ENCODE measurements at regions not wholly inside any gene's neighbourhood (a gene's known extent, or its start where the extent isn't known, plus 50 kb on each side); places are given as distances from the start of the nearest gene placed in this dataset.

DNA sequence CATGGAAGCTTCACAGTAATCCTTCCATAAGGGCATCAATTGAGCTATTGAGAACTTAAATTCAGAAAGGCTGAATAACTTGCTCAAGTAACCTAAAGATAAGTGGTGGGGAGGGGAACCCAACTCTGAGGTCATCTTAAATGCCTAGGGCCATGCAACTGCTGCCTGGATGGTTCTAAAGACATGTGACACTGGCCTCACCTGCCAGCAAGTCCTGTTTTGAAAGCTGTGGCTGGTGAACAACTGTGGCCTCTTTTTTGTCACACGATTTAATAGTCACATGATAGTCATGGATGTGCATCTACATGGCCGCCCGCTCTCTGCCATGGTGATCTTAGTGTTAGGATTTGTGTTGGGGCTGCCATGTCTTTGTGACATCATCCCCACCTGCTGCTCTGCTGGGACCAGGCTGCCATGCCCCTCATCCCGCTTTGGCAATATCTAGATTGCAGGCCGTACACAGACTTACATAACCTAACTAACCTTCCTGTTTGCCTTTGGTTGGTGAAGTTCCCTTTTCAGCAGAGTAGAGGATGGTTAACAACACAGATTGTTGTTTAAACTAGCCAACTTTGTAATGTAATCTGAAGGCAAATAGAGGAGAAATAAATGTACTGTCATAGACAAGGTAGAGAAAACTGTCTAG lies 177.9 kb upstream of the SH3BP4 start:
- no peaks in the 10 kb centered on the region for H3K27me3 ChIP-seq (replicated peaks in 1 of 2; ENCODE audit: control insufficient read depth in 2 of 2, insufficient read depth in 2 of 2, low read length in 1 of 2)
- H2AFZ ChIP-seq (ENCODE audit: control insufficient read depth, low read depth, low read length): no peak overlapping the region
- ATAC-seq (no peak), DNase-seq (ENCODE audit: low read depth, low spot score) (no peak), FAIRE-seq (no peak)
- RAD21 ChIA-PET (ENCODE audit: unreplicated experiment): no interaction called here
- no peaks in the 10 kb centered on the region for H4K20me1 ChIP-seq (ENCODE audit: control insufficient read depth, insufficient read depth)
- H3K4me3 ChIP-seq: no peak overlapping the region
- H3K4me1 ChIP-seq (ENCODE audit: control insufficient read depth, insufficient read depth, low read length): no peaks in the 10 kb centered on the region
- POLR2A ChIA-PET: no interaction called here
- no peak overlapping the region for H3K9ac ChIP-seq (ENCODE audit: control insufficient read depth, insufficient read depth, low read length)
- no peak overlapping the region for H3K27ac ChIP-seq (ENCODE audit: control insufficient read depth, insufficient read depth)
- no peaks in the 10 kb centered on the region for H3K36me3 ChIP-seq (ENCODE audit: control insufficient read depth in 2 of 2, insufficient read depth in 2 of 2, low read length in 1 of 2)
- H3K79me2 ChIP-seq (ENCODE audit: control insufficient read depth, insufficient read depth, low read length): no peaks in the 10 kb centered on the region
- 29% methylated on average over 5 of the region's 5 CpGs for WGBS (ENCODE audit: insufficient coverage, insufficient replicate concordance, low lambda C conversion rate, missing lambda C conversion rate)
- in situ Hi-C loops (cut with MboI) (no loop called here), intact Hi-C loops (cut with micrococcal nuclease; ENCODE audit: unreplicated experiment) (no loop called here)
- H3K9me3 ChIP-seq (replicated peaks; ENCODE audit: control insufficient read depth, insufficient read depth, low read length): no peaks in the 10 kb centered on the region
- no TSS peak for BruUV-seq (replicated peaks)
- SMC1A ChIA-PET (ENCODE audit: uncharacterized antibody, unreplicated experiment): no interaction called here
- CTCF ChIA-PET: no interaction called here
- no peak overlapping the region for H3K4me2 ChIP-seq (ENCODE audit: control insufficient read depth, insufficient read depth)
- TF ChIP-seq SREBF1 (IDR thresholded peaks at IDR 0.05; ENCODE audit: low read length) (no peak), JUND (IDR thresholded peaks at IDR 0.05; ENCODE audit: low read depth, low read length) (no peak), GABPA (IDR thresholded peaks at IDR 0.05; ENCODE audit: low read depth) (no peak), STAT3 (IDR thresholded peaks at IDR 0.05; ENCODE audit: low read depth, low read length) (no peak), MXI1 (IDR thresholded peaks at IDR 0.05; ENCODE audit: low read depth, low read length) (no peak), ZNF274 (IDR thresholded peaks at IDR 0.05; ENCODE audit: insufficient read depth, insufficient read length) (no peak), RFX5 (IDR thresholded peaks at IDR 0.05; ENCODE audit: low read depth, low read length) (no peak), ETV6 (conservative IDR thresholded peaks at IDR 0.05 in 1 of 2, IDR thresholded peaks at IDR 0.05 in 1 of 2; ENCODE audit: borderline replicate concordance in 1 of 2, low read depth in 1 of 2) (no peak), DPF2 (IDR thresholded peaks at IDR 0.05) (no peak), NFIC (IDR thresholded peaks at IDR 0.05; ENCODE audit: low read depth, low read length) (no peak), ZNF622 (IDR thresholded peaks at IDR 0.05) (no peak), ZNF207 (IDR thresholded peaks at IDR 0.05; ENCODE audit: borderline replicate concordance) (no peak), POLR2AphosphoS2 (IDR thresholded peaks at IDR 0.05; ENCODE audit: low read depth, low read length) (no peak), SUPT20H (IDR thresholded peaks at IDR 0.05; ENCODE audit: borderline replicate concordance, control insufficient read depth, low read depth, low read length) (no peak)
- TF ChIP-seq, protein P1, sequence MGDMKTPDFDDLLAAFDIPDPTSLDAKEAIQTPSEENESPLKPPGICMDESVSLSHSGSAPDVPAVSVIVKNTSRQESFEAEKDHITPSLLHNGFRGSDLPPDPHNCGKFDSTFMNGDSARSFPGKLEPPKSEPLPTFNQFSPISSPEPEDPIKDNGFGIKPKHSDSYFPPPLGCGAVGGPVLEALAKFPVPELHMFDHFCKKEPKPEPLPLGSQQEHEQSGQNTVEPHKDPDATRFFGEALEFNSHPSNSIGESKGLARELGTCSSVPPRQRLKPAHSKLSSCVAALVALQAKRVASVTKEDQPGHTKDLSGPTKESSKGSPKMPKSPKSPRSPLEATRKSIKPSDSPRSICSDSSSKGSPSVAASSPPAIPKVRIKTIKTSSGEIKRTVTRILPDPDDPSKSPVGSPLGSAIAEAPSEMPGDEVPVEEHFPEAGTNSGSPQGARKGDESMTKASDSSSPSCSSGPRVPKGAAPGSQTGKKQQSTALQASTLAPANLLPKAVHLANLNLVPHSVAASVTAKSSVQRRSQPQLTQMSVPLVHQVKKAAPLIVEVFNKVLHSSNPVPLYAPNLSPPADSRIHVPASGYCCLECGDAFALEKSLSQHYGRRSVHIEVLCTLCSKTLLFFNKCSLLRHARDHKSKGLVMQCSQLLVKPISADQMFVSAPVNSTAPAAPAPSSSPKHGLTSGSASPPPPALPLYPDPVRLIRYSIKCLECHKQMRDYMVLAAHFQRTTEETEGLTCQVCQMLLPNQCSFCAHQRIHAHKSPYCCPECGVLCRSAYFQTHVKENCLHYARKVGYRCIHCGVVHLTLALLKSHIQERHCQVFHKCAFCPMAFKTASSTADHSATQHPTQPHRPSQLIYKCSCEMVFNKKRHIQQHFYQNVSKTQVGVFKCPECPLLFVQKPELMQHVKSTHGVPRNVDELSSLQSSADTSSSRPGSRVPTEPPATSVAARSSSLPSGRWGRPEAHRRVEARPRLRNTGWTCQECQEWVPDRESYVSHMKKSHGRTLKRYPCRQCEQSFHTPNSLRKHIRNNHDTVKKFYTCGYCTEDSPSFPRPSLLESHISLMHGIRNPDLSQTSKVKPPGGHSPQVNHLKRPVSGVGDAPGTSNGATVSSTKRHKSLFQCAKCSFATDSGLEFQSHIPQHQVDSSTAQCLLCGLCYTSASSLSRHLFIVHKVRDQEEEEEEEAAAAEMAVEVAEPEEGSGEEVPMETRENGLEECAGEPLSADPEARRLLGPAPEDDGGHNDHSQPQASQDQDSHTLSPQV (IDR thresholded peaks at IDR 0.05): no peak
- TF ChIP-seq, protein P2, sequence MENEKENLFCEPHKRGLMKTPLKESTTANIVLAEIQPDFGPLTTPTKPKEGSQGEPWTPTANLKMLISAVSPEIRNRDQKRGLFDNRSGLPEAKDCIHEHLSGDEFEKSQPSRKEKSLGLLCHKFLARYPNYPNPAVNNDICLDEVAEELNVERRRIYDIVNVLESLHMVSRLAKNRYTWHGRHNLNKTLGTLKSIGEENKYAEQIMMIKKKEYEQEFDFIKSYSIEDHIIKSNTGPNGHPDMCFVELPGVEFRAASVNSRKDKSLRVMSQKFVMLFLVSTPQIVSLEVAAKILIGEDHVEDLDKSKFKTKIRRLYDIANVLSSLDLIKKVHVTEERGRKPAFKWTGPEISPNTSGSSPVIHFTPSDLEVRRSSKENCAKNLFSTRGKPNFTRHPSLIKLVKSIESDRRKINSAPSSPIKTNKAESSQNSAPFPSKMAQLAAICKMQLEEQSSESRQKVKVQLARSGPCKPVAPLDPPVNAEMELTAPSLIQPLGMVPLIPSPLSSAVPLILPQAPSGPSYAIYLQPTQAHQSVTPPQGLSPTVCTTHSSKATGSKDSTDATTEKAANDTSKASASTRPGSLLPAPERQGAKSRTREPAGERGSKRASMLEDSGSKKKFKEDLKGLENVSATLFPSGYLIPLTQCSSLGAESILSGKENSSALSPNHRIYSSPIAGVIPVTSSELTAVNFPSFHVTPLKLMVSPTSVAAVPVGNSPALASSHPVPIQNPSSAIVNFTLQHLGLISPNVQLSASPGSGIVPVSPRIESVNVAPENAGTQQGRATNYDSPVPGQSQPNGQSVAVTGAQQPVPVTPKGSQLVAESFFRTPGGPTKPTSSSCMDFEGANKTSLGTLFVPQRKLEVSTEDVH (IDR thresholded peaks at IDR 0.05; ENCODE audit: low read depth, partially characterized antibody): no peak
- TF ChIP-seq, protein P3, sequence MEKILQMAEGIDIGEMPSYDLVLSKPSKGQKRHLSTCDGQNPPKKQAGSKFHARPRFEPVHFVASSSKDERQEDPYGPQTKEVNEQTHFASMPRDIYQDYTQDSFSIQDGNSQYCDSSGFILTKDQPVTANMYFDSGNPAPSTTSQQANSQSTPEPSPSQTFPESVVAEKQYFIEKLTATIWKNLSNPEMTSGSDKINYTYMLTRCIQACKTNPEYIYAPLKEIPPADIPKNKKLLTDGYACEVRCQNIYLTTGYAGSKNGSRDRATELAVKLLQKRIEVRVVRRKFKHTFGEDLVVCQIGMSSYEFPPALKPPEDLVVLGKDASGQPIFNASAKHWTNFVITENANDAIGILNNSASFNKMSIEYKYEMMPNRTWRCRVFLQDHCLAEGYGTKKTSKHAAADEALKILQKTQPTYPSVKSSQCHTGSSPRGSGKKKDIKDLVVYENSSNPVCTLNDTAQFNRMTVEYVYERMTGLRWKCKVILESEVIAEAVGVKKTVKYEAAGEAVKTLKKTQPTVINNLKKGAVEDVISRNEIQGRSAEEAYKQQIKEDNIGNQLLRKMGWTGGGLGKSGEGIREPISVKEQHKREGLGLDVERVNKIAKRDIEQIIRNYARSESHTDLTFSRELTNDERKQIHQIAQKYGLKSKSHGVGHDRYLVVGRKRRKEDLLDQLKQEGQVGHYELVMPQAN (conservative IDR thresholded peaks at IDR 0.05): no peak
